CD14-positive monocyte (primary cell): ENCODE measurements at regions not wholly inside any gene's neighbourhood (a gene's known extent, or its start where the extent isn't known, plus 50 kb on each side); places are given as distances from the start of the nearest gene placed in this dataset.

Experiments used
- DNase-seq, 3 donors: peaks; one replicate each; pipeline ENCODE4 v3.0.0-alpha.2; 2011 to 2022
- H2AFZ ChIP-seq: 2 replicates; pipeline ENCODE4 v1.6.0; 2012; ENCODE audit warnings: mild to moderate bottlenecking, low read depth, low read length, inconsistent platforms; ENCODE audit not compliant: insufficient read depth, poor library complexity, severe bottlenecking
- H3K27ac ChIP-seq, 2 donors: 1 replicate in 1 of 2; 2 replicates in 1 of 2; pipeline ENCODE4 v1.5.1; 2012 to 2013; ENCODE audit warnings: low read length in 2 of 2, control low read depth in 1 of 2, inconsistent platforms in 1 of 2, low read depth in 1 of 2, mild to moderate bottlenecking in 1 of 2
- H3K27me3 ChIP-seq, 2 donors: one replicate each; pipeline versions ENCODE4 v1.6.0 to v1.6.1; 2011 to 2013; ENCODE audit warnings: low read length in 2 of 2; ENCODE audit not compliant: control insufficient read depth in 2 of 2, insufficient read depth in 2 of 2
- H3K36me3 ChIP-seq, 2 donors: replicated peaks in 1 of 2; 1 replicate in 1 of 2; 2 replicates in 1 of 2; pipeline versions ENCODE4 v1.5.1 to v1.6.1; 2012 to 2013; ENCODE audit warnings: low read length in 2 of 2, control low read depth in 1 of 2, inconsistent platforms in 1 of 2, mild to moderate bottlenecking in 1 of 2; ENCODE audit not compliant: insufficient read depth in 2 of 2, control insufficient read depth in 1 of 2
- H3K4me1 ChIP-seq, 2 donors: 1 replicate in 1 of 2; 2 replicates in 1 of 2; pipeline versions ENCODE4 v1.5.1 to v1.6.1; 2012 to 2013; ENCODE audit warnings: low read length in 2 of 2, control low read depth in 1 of 2, inconsistent platforms in 1 of 2, mild to moderate bottlenecking in 1 of 2, moderate library complexity in 1 of 2; ENCODE audit not compliant: insufficient read depth in 2 of 2, control insufficient read depth in 1 of 2
- H3K4me2 ChIP-seq: replicated peaks from 2 replicates; pipeline ENCODE3; 2012; ENCODE audit warnings: low read length, moderate library complexity, mild to moderate bottlenecking; ENCODE audit not compliant: poor library complexity, severe bottlenecking; ENCODE audit errors: extremely low read depth
- H3K4me3 ChIP-seq, 3 experiments: fragments of 200-600 bp in 1 of 3; sonication (generic) in 1 of 3; replicated peaks in 1 of 3; 1 replicate in 2 of 3; 2 replicates in 1 of 3; pipeline ENCODE4 v1.5.1; 2011 to 2013; ENCODE audit warnings: low read length in 3 of 3, mild to moderate bottlenecking in 3 of 3, control low read depth in 2 of 3, low read depth in 2 of 3, inconsistent platforms in 1 of 3, moderate library complexity in 1 of 3
- H3K79me2 ChIP-seq: 2 replicates; pipeline ENCODE4 v1.6.0; 2012; ENCODE audit warnings: mild to moderate bottlenecking, control low read depth, inconsistent platforms, low read length, moderate library complexity; ENCODE audit not compliant: insufficient read depth
- H3K9ac ChIP-seq: 2 replicates; pipeline ENCODE4 v1.6.0; 2017; ENCODE audit warnings: low read length, mild to moderate bottlenecking; ENCODE audit not compliant: insufficient read depth, poor library complexity, severe bottlenecking
- H3K9me3 ChIP-seq, 2 donors: replicated peaks in 1 of 2; 1 replicate in 1 of 2; 2 replicates in 1 of 2; pipeline versions ENCODE4 v1.5.1 to v1.6.1; 2012 to 2013; ENCODE audit warnings: low read length in 2 of 2, control low read depth in 1 of 2; ENCODE audit not compliant: control insufficient read depth in 1 of 2, insufficient read depth in 1 of 2
- H4K20me1 ChIP-seq: 2 replicates; pipeline ENCODE4 v1.6.0; 2012; ENCODE audit warnings: mild to moderate bottlenecking, low read length, control low read depth, moderate library complexity; ENCODE audit not compliant: insufficient read depth
- H3K27ac Mint-ChIP-seq, 7 donors: one replicate each; pipeline ENCODE4 v1.8.0; 2020; ENCODE audit warnings: mild to moderate bottlenecking in 7 of 7, mixed read lengths in 7 of 7, moderate library complexity in 6 of 7, inconsistent platforms in 2 of 7
- H3K27me3 Mint-ChIP-seq, 3 donors: one replicate each; pipeline ENCODE4 v1.8.0; 2021 to 2022; ENCODE audit warnings: low read depth in 3 of 3, mild to moderate bottlenecking in 3 of 3, mixed read lengths in 3 of 3, moderate library complexity in 3 of 3, inconsistent platforms in 1 of 3
- H3K36me3 Mint-ChIP-seq, 2 donors: one replicate each; pipeline ENCODE4 v1.8.0; 2020; ENCODE audit warnings: mixed read lengths in 2 of 2, inconsistent platforms in 1 of 2, mild to moderate bottlenecking in 1 of 2
- H3K4me1 Mint-ChIP-seq: one replicate; pipeline ENCODE4 v1.8.0; 2020; ENCODE audit warnings: mild to moderate bottlenecking, mixed read lengths
- H3K4me3 Mint-ChIP-seq, 2 donors: one replicate each; pipeline ENCODE4 v1.8.0; 2020; ENCODE audit warnings: mild to moderate bottlenecking in 2 of 2, mixed read lengths in 2 of 2, moderate library complexity in 1 of 2
- H3K9me3 Mint-ChIP-seq, 7 donors: one replicate each; pipeline ENCODE4 v1.8.0; 2020 to 2022; ENCODE audit warnings: mixed read lengths in 7 of 7, mild to moderate bottlenecking in 6 of 7, moderate library complexity in 6 of 7, inconsistent platforms in 2 of 7
- WGBS: methylation state at CpG from one replicate; pipeline ENCODE4 v1.1.5; 2013; ENCODE audit warnings: missing lambda C conversion rate; ENCODE audit not compliant: insufficient coverage; 5-methylcytosine and 5-hydroxymethylcytosine counted together
- intact Hi-C, 2 donors: fragments of 100-400 bp; cut with micrococcal nuclease; formaldehyde crosslinking; loops; one replicate each; pipeline versions ENCODE4 v1.15.0 to v1.15.1; 2023
- TF ChIP-seq, protein P1 (sequence below): fragments of 200-600 bp; IDR thresholded peaks from one replicate; pipeline ENCODE4 v1.8.0; 2022; ENCODE audit warnings: antibody characterized with exemption, mild to moderate bottlenecking

DNA sequence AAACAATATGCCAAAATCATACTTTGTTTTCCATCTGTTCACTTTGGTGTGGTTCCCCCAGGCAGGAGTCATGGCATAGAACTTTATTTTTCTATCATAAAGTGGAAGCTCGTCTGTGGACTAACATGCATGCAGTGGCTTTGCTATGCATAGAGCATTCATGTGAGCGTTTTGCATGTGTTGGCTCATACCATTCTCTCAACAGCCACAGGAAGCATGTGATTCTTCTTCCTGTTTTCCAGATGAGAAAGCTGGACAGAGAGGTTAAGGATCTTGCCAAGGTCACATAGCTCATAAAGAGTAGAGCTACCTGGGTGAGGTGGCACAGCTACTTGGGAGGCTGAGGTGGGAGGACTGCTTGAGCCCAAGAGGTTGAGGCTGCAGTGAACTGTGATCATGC lies 123.4 kb upstream of the HDGFL1 start:
- no peaks in the 10 kb centered on the region for H4K20me1 ChIP-seq
- H3K27me3 ChIP-seq: no peaks in the 10 kb centered on the region
- no peaks in the 10 kb centered on the region for H3K36me3 ChIP-seq
- intact Hi-C loops: no loop called here
- H3K4me3 ChIP-seq: no peak overlapping the region
- no peak overlapping the region for H3K4me3 Mint-ChIP-seq
- no peaks in the 10 kb centered on the region for H3K4me1 ChIP-seq
- TF ChIP-seq, protein P1, sequence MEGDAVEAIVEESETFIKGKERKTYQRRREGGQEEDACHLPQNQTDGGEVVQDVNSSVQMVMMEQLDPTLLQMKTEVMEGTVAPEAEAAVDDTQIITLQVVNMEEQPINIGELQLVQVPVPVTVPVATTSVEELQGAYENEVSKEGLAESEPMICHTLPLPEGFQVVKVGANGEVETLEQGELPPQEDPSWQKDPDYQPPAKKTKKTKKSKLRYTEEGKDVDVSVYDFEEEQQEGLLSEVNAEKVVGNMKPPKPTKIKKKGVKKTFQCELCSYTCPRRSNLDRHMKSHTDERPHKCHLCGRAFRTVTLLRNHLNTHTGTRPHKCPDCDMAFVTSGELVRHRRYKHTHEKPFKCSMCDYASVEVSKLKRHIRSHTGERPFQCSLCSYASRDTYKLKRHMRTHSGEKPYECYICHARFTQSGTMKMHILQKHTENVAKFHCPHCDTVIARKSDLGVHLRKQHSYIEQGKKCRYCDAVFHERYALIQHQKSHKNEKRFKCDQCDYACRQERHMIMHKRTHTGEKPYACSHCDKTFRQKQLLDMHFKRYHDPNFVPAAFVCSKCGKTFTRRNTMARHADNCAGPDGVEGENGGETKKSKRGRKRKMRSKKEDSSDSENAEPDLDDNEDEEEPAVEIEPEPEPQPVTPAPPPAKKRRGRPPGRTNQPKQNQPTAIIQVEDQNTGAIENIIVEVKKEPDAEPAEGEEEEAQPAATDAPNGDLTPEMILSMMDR: no peak
- no peak overlapping the region for H3K9ac ChIP-seq
- no peak for DNase-seq
- no peak overlapping the region for H2AFZ ChIP-seq
- no peak overlapping the region for H3K27ac ChIP-seq
- no peak overlapping the region for H3K27ac Mint-ChIP-seq
- H3K4me1 Mint-ChIP-seq: no peaks in the 10 kb centered on the region
- H3K36me3 Mint-ChIP-seq: no peaks in the 10 kb centered on the region
- no peak overlapping the region for H3K4me2 ChIP-seq
- H3K9me3 ChIP-seq: peaks cover 0 to 10% of the 10 kb centered on the region in 2 donors
- peaks cover 0 to 9% (median 4%) of the 10 kb centered on the region in 7 donors for H3K9me3 Mint-ChIP-seq
- WGBS: 100% methylated on average over 1 of the region's 2 CpGs
- peaks cover 0 to 2% (median 0%) of the 10 kb centered on the region in 3 donors for H3K27me3 Mint-ChIP-seq
- no peaks in the 10 kb centered on the region for H3K79me2 ChIP-seq

DNA sequence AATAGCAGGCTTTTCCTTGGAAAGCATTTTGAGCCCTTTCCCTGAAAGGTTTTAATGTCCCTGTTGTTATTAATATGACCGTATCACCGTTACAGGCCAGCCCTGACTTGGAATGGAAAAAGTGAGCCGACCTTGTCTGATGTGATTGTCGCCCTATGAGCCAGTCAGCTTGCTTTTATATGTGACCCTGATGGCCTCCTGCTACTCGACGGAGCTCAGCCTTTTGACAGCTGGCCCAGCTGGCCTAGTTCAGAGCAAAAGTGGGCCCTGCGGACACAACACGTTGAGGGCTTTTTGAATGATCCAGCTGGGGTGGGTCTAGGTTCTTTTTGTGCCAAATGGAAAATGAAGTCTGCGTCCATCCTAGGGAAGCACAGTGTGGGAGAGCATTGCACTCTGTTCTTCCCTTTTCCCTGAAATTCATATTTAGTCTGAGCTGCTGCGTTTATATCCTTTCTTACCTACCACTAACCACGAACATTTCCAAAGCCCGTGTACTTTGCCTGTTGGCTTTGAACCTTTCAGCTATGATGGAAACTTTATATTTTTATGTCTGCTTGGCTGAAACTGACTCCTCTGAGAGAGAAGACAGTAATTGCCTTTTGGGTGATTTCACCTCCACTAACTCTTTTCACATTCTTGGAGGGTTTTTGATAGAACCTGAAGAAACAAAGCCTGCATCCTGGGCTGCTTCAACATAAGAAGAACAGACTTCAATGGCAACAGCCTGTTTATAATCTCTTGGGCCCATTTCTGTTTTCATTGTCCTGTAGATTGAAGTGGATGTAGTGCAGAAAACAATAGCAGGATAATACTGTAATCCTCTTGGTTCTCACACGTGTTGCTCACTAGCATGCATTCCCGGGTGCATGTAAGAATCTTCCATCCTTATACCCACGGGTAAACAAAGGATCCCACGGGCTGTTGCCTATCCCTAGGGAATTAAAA lies 121.8 kb upstream of the HDGFL1 start:
- Histone ChIP-seq H3K36me3 (no peaks in the 10 kb centered on the region), H3K79me2 (no peaks in the 10 kb centered on the region), H3K4me2 (no peak overlapping the region), H3K27me3 (no peaks in the 10 kb centered on the region), H3K9ac (no peak overlapping the region), H3K9me3 (peaks cover 0 to 12% of the 10 kb centered on the region in 2 donors), H3K27ac (no peak overlapping the region), H4K20me1 (no peaks in the 10 kb centered on the region), H2AFZ (peak overlapping the region; percentile 14), H3K4me1 (no peaks in the 10 kb centered on the region), H3K4me3 (no peak overlapping the region)
- no peaks in the 10 kb centered on the region for H3K4me1 Mint-ChIP-seq
- intact Hi-C loops: no loop called here
- 93% methylated on average over 9 of the region's 16 CpGs for WGBS
- no peak overlapping the region for H3K4me3 Mint-ChIP-seq
- no peak for DNase-seq
- H3K9me3 Mint-ChIP-seq: peaks cover 0 to 6% (median 4%) of the 10 kb centered on the region in 7 donors
- peaks cover 0 to 2% (median 0%) of the 10 kb centered on the region in 3 donors for H3K27me3 Mint-ChIP-seq
- TF ChIP-seq, protein P1: no peak
- no peaks in the 10 kb centered on the region for H3K36me3 Mint-ChIP-seq
- no peak overlapping the region for H3K27ac Mint-ChIP-seq
